DOHH2 (cell line): ENCODE measurements at regions not wholly inside any gene's neighbourhood (a gene's known extent, or its start where the extent isn't known, plus 50 kb on each side); places are given as distances from the start of the nearest gene placed in this dataset.

Source experiments
- H3F3A ChIP-seq: fragments of 200-600 bp; sonication (generic), shearing (Covaris generic); 2 replicates; pipeline ENCODE4 v1.6.0; 2016; ENCODE audit warnings: antibody characterized with exemption, mild to moderate bottlenecking; ENCODE audit not compliant: control insufficient read depth, insufficient read depth
- H3K27ac ChIP-seq: fragments of 200-600 bp; sonication (generic); 2 replicates; pipeline ENCODE4 v1.5.1; 2014; ENCODE audit warnings: low read depth, mild to moderate bottlenecking, low read length, moderate library complexity
- H3K27me3 ChIP-seq: fragments of 200-600 bp; sonication (generic); 2 replicates; pipeline ENCODE4 v1.6.1; 2014; ENCODE audit warnings: mild to moderate bottlenecking, low read length, mixed read lengths; ENCODE audit not compliant: control insufficient read depth
- H3K36me3 ChIP-seq: fragments of 200-600 bp; sonication (generic); 2 replicates; pipeline ENCODE4 v1.6.1; 2014; ENCODE audit warnings: mild to moderate bottlenecking, low read length, moderate library complexity, mixed read lengths; ENCODE audit not compliant: control insufficient read depth
- H3K4me1 ChIP-seq: fragments of 200-600 bp; sonication (generic); 2 replicates; pipeline ENCODE4 v1.6.1; 2014; ENCODE audit warnings: mild to moderate bottlenecking, low read length, mixed read lengths; ENCODE audit not compliant: control insufficient read depth
- H3K4me2 ChIP-seq: fragments of 200-600 bp; sonication (generic); 2 replicates; pipeline ENCODE4 v1.6.0; 2014; ENCODE audit warnings: mild to moderate bottlenecking, low read length, moderate library complexity
- H3K4me3 ChIP-seq: fragments of 200-600 bp; sonication (generic); 2 replicates; pipeline ENCODE4 v1.5.1; 2014; ENCODE audit warnings: mild to moderate bottlenecking, low read length, mixed read lengths
- H3K79me2 ChIP-seq: fragments of 200-600 bp; sonication (generic); 2 replicates; pipeline ENCODE4 v1.6.1; 2014; ENCODE audit warnings: mild to moderate bottlenecking, low read length, mixed read lengths; ENCODE audit not compliant: control insufficient read depth
- H3K9me2 ChIP-seq: fragments of 200-600 bp; sonication (generic); replicated peaks from 2 replicates; pipeline ENCODE4 v1.6.1; 2014; ENCODE audit warnings: mild to moderate bottlenecking, low read length, mixed read lengths; ENCODE audit not compliant: control insufficient read depth
- H3K9me3 ChIP-seq: fragments of 200-600 bp; sonication (generic); 2 replicates; pipeline ENCODE4 v1.6.1; 2014; ENCODE audit warnings: antibody characterized with exemption, low read length, mixed read lengths; ENCODE audit not compliant: control insufficient read depth, insufficient read depth
- H4K20me1 ChIP-seq: fragments of 200-600 bp; sonication (generic); 2 replicates; pipeline ENCODE4 v1.6.0; 2014; ENCODE audit warnings: low read depth, mild to moderate bottlenecking, antibody characterized with exemption, low read length, moderate library complexity; ENCODE audit not compliant: control insufficient read depth, insufficient read depth
- EZH2phosphoT487 ChIP-seq: fragments of 200-600 bp; sonication (generic); IDR thresholded peaks from 2 replicates; pipeline ENCODE4 v1.6.1; 2017; ENCODE audit warnings: borderline replicate concordance, mild to moderate bottlenecking, antibody characterized with exemption, low read length, moderate library complexity, mixed read lengths
- TF ChIP-seq, protein P1 (sequence below): fragments of 200-600 bp; sonication (generic); IDR thresholded peaks from one replicate; pipeline ENCODE4 v1.5.1; 2014; ENCODE audit warnings: antibody characterized with exemption, mild to moderate bottlenecking, low read depth, low read length; ENCODE audit not compliant: poor library complexity, severe bottlenecking

DNA sequence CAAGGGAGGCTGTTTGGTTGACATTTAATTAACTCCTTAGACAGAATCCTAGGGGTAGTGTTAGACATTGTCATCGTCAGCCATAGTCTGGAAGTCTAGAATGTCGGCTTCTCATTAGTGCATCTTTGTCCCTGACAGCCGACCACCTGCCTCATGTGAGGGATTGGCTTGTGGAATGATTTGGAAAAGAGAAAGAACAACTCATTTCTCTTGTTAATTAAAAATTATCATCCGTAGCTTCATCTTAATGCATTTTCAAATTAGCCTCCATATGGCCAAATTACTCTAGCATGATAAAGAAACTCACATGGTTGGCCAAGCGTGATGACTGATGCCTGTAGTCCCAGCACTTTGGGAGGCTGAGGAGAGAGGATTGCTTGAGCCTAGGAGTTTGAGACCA, 97.7 kb upstream of the PARD3 start:
- no peaks in the 10 kb centered on the region for H3F3A ChIP-seq
- H3K9me2 ChIP-seq = no peaks in the 10 kb centered on the region
- TF ChIP-seq, protein P1, sequence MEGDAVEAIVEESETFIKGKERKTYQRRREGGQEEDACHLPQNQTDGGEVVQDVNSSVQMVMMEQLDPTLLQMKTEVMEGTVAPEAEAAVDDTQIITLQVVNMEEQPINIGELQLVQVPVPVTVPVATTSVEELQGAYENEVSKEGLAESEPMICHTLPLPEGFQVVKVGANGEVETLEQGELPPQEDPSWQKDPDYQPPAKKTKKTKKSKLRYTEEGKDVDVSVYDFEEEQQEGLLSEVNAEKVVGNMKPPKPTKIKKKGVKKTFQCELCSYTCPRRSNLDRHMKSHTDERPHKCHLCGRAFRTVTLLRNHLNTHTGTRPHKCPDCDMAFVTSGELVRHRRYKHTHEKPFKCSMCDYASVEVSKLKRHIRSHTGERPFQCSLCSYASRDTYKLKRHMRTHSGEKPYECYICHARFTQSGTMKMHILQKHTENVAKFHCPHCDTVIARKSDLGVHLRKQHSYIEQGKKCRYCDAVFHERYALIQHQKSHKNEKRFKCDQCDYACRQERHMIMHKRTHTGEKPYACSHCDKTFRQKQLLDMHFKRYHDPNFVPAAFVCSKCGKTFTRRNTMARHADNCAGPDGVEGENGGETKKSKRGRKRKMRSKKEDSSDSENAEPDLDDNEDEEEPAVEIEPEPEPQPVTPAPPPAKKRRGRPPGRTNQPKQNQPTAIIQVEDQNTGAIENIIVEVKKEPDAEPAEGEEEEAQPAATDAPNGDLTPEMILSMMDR = no peak
- no peak for TF ChIP-seq EZH2phosphoT487
- H3K79me2 ChIP-seq = no peaks in the 10 kb centered on the region
- H3K4me1 ChIP-seq = no peaks in the 10 kb centered on the region
- H3K27me3 ChIP-seq = no peaks in the 10 kb centered on the region
- no peak overlapping the region for H3K4me3 ChIP-seq
- H4K20me1 ChIP-seq = no peaks in the 10 kb centered on the region
- H3K4me2 ChIP-seq = no peak overlapping the region
- no peaks in the 10 kb centered on the region for H3K9me3 ChIP-seq
- no peaks in the 10 kb centered on the region for H3K36me3 ChIP-seq
- no peak overlapping the region for H3K27ac ChIP-seq

DNA sequence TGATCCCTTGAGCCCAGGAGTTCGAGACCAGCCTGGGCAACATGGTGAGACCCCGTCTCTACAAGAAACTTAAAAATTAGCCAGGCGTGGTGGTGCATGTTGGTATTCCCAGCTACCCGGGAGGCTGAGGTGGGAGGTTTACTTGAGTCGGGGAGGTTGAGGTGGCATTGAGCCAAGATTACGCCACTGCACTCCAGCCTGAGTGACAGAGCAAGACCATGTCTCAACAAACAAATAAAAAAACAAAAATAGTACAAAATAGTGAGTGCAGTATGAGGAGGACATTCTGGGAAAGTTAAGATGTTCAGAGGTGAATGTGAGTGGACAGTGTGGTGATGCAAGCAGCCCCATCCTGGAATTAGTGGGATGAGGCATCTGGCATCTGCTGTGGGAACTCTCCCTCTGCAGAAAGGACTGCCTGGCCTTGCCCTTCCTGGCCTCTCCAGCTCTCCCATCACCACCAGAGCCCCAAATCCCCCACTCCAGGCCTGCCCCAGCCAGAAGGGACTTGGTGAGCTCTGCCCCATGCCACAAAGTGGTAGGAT, 96.6 kb upstream of the PARD3 start:
- no peak overlapping the region for H3K4me3 ChIP-seq
- no peaks in the 10 kb centered on the region for H3F3A ChIP-seq
- H3K36me3 ChIP-seq = no peaks in the 10 kb centered on the region
- no peak overlapping the region for H3K4me2 ChIP-seq
- no peaks in the 10 kb centered on the region for H3K4me1 ChIP-seq
- no peak for TF ChIP-seq EZH2phosphoT487
- TF ChIP-seq, protein P1 = no peak
- H3K27me3 ChIP-seq = no peaks in the 10 kb centered on the region
- no peaks in the 10 kb centered on the region for H3K9me3 ChIP-seq
- no peaks in the 10 kb centered on the region for H3K9me2 ChIP-seq
- no peaks in the 10 kb centered on the region for H3K79me2 ChIP-seq
- no peaks in the 10 kb centered on the region for H4K20me1 ChIP-seq
- H3K27ac ChIP-seq = no peak overlapping the region

DNA sequence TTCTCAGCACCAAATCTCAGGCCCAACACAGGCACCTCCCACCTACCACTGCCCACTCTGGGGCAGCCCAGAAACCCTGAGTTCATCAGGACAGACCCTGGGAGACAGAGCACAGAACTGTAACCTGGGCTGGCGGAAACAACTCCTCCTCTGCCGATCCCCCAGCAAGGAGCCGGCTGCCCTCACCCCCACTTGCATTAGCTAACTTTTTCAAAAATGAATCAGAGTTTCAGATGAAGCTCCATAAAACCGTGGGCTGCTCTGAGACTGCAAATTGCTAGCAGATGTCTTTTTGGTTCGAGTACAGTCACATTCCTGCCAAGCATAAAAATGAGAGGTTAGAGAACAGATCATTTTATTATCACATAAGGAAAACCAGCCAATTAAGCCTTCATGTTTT, 93.4 kb upstream of the PARD3 start:
- Histone ChIP-seq H3K36me3 (no peaks in the 10 kb centered on the region), H3K9me2 (no peaks in the 10 kb centered on the region), H4K20me1 (no peaks in the 10 kb centered on the region), H3K9me3 (no peaks in the 10 kb centered on the region), H3K27me3 (no peaks in the 10 kb centered on the region), H3F3A (no peaks in the 10 kb centered on the region), H3K27ac (no peak overlapping the region), H3K79me2 (no peaks in the 10 kb centered on the region), H3K4me3 (no peak overlapping the region), H3K4me1 (no peaks in the 10 kb centered on the region), H3K4me2 (no peak overlapping the region)
- TF ChIP-seq, protein P1 = no peak
- no peak for TF ChIP-seq EZH2phosphoT487
